IPS-20b (cell line): ENCODE measurements at regions not wholly inside any gene's neighbourhood (a gene's known extent, or its start where the extent isn't known, plus 50 kb on each side); places are given as distances from the start of the nearest gene placed in this dataset.
"Not testable (repeated sequence)": the region's sequence is repeated elsewhere in the genome, so short reads cannot be mapped to it uniquely, and the experiment has no call there.

Source experiments
- H3K27ac ChIP-seq: one replicate; pipeline ENCODE4 v1.5.1; 2013; ENCODE audit warnings: low read length
- H3K27me3 ChIP-seq: 2 replicates; pipeline ENCODE4 v1.6.1; 2013; ENCODE audit warnings: mild to moderate bottlenecking, low read length, inconsistent platforms; ENCODE audit not compliant: insufficient read depth
- H3K36me3 ChIP-seq: 2 replicates; pipeline ENCODE4 v1.6.1; 2013; ENCODE audit warnings: low read depth, mild to moderate bottlenecking, inconsistent platforms, low read length, moderate library complexity; ENCODE audit not compliant: insufficient read depth
- H3K4me1 ChIP-seq: 2 replicates; pipeline ENCODE4 v1.6.1; 2013; ENCODE audit warnings: mild to moderate bottlenecking, control low read depth, inconsistent platforms, low read length, moderate library complexity; ENCODE audit not compliant: insufficient read depth
- H3K4me3 ChIP-seq: 2 replicates; pipeline ENCODE4 v1.5.1; 2013; ENCODE audit warnings: mild to moderate bottlenecking, low read length, inconsistent platforms
- H3K9ac ChIP-seq: 2 replicates; pipeline ENCODE4 v1.6.1; 2013; ENCODE audit warnings: low read depth, mild to moderate bottlenecking, inconsistent platforms, low read length, moderate library complexity
- H3K9me3 ChIP-seq: 2 replicates; pipeline ENCODE4 v1.6.1; 2013; ENCODE audit warnings: mild to moderate bottlenecking, low read depth, low read length, inconsistent platforms; ENCODE audit not compliant: insufficient read depth

GRCh38 chr1:177659281-177659680, 310.6 kb downstream of the SEC16B start:
- Histone ChIP-seq H3K9me3 (peaks cover 6% of the 10 kb centered on the region; the same call in 1 of the 2 replicates), H3K27me3 (no peaks in the 10 kb centered on the region), H3K27ac (no peak overlapping the region), H3K4me3 (no peak overlapping the region), H3K9ac (no peak overlapping the region), H3K36me3 (no peaks in the 10 kb centered on the region), H3K4me1 (0 out of 2 replicates have a peak, but pooled peaks cover 5% of the 10 kb centered on the region)

DNA sequence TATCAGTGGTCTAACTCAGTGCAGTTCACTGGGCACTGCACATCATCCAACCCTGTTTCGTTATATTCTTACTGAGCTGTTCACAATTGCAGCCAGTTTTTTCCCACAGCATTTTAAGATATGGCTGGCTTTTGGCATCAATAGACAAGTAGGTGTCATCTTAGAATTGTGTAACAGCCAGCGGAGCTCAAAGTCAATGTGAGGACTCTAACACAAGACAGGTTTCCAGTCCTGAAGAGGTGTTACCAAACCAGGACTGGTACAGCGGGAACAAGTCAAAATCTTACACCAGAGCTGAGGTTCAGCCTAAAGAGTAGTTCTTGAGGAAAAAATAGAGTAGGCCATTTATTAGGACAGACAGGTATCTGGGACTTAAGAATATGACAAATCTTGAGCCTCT, 313.3 kb downstream of the SEC16B start:
- H3K9ac ChIP-seq = no peak overlapping the region
- H3K36me3 ChIP-seq = no peaks in the 10 kb centered on the region
- H3K27ac ChIP-seq = no peak overlapping the region
- H3K9me3 ChIP-seq = peaks cover 6% of the 10 kb centered on the region; the same call in 1 of the 2 replicates
- H3K4me3 ChIP-seq = no peak overlapping the region
- no peaks in the 10 kb centered on the region for H3K27me3 ChIP-seq
- H3K4me1 ChIP-seq = 0 out of 2 replicates have a peak, but pooled peaks cover 5% of the 10 kb centered on the region

GRCh38 chr1:177650947-177651346, 318.9 kb downstream of the SEC16B start:
- H3K9me3 ChIP-seq = no peaks in the 10 kb centered on the region

DNA sequence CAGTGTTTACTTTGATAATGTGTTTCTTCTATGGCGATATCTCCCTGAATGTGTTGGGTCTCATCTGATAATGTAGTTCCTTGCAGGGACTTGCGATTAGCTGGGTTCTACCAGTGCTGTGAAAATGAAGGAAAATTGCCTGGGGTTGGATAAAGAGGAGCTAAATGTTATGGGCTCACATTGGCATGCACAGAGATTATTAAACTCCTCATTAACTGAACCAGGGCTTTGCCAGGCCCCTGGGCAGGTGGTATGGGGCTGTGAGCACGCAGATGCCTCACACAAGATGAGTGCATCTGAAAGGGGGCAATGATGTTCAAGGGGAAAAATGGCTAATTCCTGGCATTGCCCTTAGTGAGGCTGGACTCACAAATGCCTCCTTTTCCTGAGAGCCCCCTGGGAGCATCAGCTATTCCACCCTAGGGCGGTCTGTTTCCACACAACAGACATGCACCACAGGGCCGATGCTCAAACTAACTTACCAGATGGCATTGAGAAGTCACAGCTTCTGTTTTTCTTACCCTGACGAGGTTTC, 321.1 kb downstream of the SEC16B start:
- H3K9ac ChIP-seq = no peak overlapping the region
- H3K4me3 ChIP-seq = no peak overlapping the region
- no peak overlapping the region for H3K27ac ChIP-seq
- H3K27me3 ChIP-seq = no peaks in the 10 kb centered on the region
- H3K36me3 ChIP-seq = no peaks in the 10 kb centered on the region
- H3K4me1 ChIP-seq = 0 out of 2 replicates have a peak, but pooled peaks cover 4% of the 10 kb centered on the region
- H3K9me3 ChIP-seq = no peaks in the 10 kb centered on the region

More at GRCh38 chr1:177650947-177651346, 318.9 kb downstream of the SEC16B start:
- Histone ChIP-seq H3K4me3 (no peak overlapping the region), H3K36me3 (no peaks in the 10 kb centered on the region), H3K27ac (no peak overlapping the region), H3K27me3 (no peaks in the 10 kb centered on the region), H3K4me1 (0 out of 2 replicates have a peak, but pooled peaks cover 5% of the 10 kb centered on the region), H3K9ac (no peak overlapping the region)

GRCh38 chr1:177648138-177648537, 321.7 kb downstream of the SEC16B start:
- no peak overlapping the region for H3K27ac ChIP-seq
- no peaks in the 10 kb centered on the region for H3K27me3 ChIP-seq
- no peaks in the 10 kb centered on the region for H3K36me3 ChIP-seq
- no peak overlapping the region for H3K9ac ChIP-seq
- no peaks in the 10 kb centered on the region for H3K9me3 ChIP-seq
- no peak overlapping the region for H3K4me3 ChIP-seq
- 0 out of 2 replicates have a peak, but pooled peaks cover 4% of the 10 kb centered on the region for H3K4me1 ChIP-seq

GRCh38 chr1:177646757-177647730, 322.8 kb downstream of the SEC16B start:
- Histone ChIP-seq H3K36me3 (no peaks in the 10 kb centered on the region), H3K9ac (no peak overlapping the region), H3K27ac (no peak overlapping the region), H3K27me3 (no peaks in the 10 kb centered on the region), H3K4me3 (no peak overlapping the region), H3K9me3 (no peaks in the 10 kb centered on the region), H3K4me1 (0 out of 2 replicates have a peak, but pooled peaks cover 4% of the 10 kb centered on the region)

GRCh38 chr1:177645491-177646190, 324.2 kb downstream of the SEC16B start:
- no peak overlapping the region for H3K9ac ChIP-seq
- no peaks in the 10 kb centered on the region for H3K27me3 ChIP-seq
- no peaks in the 10 kb centered on the region for H3K36me3 ChIP-seq
- no peaks in the 10 kb centered on the region for H3K9me3 ChIP-seq
- H3K4me3 ChIP-seq = no peak overlapping the region
- no peak overlapping the region for H3K27ac ChIP-seq
- H3K4me1 ChIP-seq = 0 out of 2 replicates have a peak, but pooled peaks cover 4% of the 10 kb centered on the region

DNA sequence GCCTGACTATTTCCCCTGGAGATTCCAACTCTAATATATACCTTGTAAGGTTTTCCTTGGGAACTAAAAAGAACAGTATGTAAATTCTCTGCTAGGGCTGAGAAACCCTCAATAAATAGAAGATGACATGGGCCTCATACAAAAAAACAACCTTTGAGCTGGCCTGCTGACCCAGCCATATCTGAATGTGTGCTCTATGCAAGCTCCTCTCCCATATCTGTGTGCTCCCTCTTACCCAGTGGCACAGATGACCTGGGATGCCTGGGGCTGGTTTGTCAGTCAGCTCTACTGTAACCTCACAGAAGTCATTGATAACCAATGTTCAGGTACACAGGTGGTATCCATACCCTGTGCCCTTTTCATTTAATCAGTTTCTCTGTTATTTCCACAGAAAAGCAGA, 329.2 kb downstream of the SEC16B start:
- no peak overlapping the region for H3K27ac ChIP-seq
- H3K27me3 ChIP-seq = no peaks in the 10 kb centered on the region
- no peak overlapping the region for H3K4me3 ChIP-seq
- no peaks in the 10 kb centered on the region for H3K4me1 ChIP-seq
- no peak overlapping the region for H3K9ac ChIP-seq
- H3K9me3 ChIP-seq = no peaks in the 10 kb centered on the region
- H3K36me3 ChIP-seq = no peaks in the 10 kb centered on the region

GRCh38 chr1:177634151-177634550, 335.7 kb downstream of the SEC16B start:
- not testable (repeated sequence) for H3K4me1 ChIP-seq, H3K4me3 ChIP-seq, H3K9ac ChIP-seq, H3K9me3 ChIP-seq, H3K27ac ChIP-seq, H3K36me3 ChIP-seq, H3K27me3 ChIP-seq

DNA sequence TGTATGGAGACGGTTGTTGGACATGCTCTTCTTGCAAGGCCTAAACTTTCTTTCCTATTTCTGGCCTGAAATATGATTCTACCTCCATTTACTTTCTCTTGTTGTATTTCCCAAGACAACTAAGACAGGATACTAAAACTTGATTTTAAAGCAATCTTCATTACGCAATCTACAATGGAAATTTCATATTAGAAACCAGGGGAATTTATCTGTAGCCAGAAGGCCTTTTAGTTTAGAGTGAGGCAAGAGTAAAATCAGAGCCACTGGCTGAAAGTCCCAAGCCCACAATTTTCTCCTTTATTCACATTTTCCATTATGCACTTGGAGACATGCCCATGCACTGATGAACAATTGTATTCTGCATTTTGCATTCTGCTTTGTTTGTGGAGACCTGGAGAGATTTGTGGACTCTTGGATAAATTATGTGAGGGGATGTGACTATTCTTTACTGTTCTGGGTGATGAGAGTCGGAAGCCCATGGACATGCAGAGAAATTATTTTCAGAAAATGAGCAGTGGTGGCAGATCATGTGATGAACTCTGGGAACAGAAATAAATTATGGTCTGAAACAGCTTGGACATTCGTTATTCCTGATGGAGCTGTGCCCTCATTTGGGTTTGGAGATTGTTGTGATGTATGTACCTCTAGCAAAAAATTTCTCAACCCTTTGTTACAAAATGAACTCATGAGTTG, 336.8 kb downstream of the SEC16B start:
- H3K9me3 ChIP-seq = no peaks in the 10 kb centered on the region
- H3K27ac ChIP-seq = no peak overlapping the region
- no peak overlapping the region for H3K9ac ChIP-seq
- H3K36me3 ChIP-seq = no peaks in the 10 kb centered on the region
- no peaks in the 10 kb centered on the region for H3K27me3 ChIP-seq
- H3K4me3 ChIP-seq = no peak overlapping the region
- no peaks in the 10 kb centered on the region for H3K4me1 ChIP-seq

GRCh38 chr1:177631770-177632169, 338.1 kb downstream of the SEC16B start:
- Histone ChIP-seq H3K27me3 (no peaks in the 10 kb centered on the region), H3K4me3 (no peak overlapping the region)

More at GRCh38 chr1:177631770-177632169, 338.1 kb downstream of the SEC16B start:
- H3K9ac ChIP-seq = no peak overlapping the region
- H3K4me1 ChIP-seq = no peaks in the 10 kb centered on the region
- no peaks in the 10 kb centered on the region for H3K9me3 ChIP-seq
- H3K36me3 ChIP-seq = no peaks in the 10 kb centered on the region
- no peak overlapping the region for H3K27ac ChIP-seq
